Activated CD4-positive, alpha-beta T cell treated with anti-CD3 and anti-CD28 coated beads, Interleukin-2, amount 50 U/mL, for 4 hours (primary cell): ENCODE measurements at regions not wholly inside any gene's neighbourhood (a gene's known extent, or its start where the extent isn't known, plus 50 kb on each side); places are given as distances from the start of the nearest gene placed in this dataset.
A peak's percentile ranks its signal among the peaks of the same experiment; 100 is the strongest.

Source experiments
- DNase-seq, 2 experiments: peaks; one replicate each; pipeline ENCODE4 v3.0.0-alpha.2; 2020

- no peak for DNase-seq
Measured at GRCh38 chr22:18731075-18731666, 119.5 kb upstream of the RIMBP3 start.

- peak; percentile 45 to 56 for DNase-seq
Measured at GRCh38 chr22:18730410-18730809, 118.7 kb upstream of the RIMBP3 start.
